SIG-M5 (cell line): ENCODE measurements at regions not wholly inside any gene's neighbourhood (a gene's known extent, or its start where the extent isn't known, plus 50 kb on each side); places are given as distances from the start of the nearest gene placed in this dataset.

ENCODE experiments used
- DNase-seq: peaks from one replicate; lab custom pipeline; 2025; lab: John Stamatoyannopoulos, UW

- DNase-seq = no peak
Measured at GRCh38 chr3:59653405-59654122, 603.7 kb upstream of the CFAP20DC start.

- DNase-seq = no peak
Measured at GRCh38 chr3:59644479-59645402, 594.9 kb upstream of the CFAP20DC start.

DNA sequence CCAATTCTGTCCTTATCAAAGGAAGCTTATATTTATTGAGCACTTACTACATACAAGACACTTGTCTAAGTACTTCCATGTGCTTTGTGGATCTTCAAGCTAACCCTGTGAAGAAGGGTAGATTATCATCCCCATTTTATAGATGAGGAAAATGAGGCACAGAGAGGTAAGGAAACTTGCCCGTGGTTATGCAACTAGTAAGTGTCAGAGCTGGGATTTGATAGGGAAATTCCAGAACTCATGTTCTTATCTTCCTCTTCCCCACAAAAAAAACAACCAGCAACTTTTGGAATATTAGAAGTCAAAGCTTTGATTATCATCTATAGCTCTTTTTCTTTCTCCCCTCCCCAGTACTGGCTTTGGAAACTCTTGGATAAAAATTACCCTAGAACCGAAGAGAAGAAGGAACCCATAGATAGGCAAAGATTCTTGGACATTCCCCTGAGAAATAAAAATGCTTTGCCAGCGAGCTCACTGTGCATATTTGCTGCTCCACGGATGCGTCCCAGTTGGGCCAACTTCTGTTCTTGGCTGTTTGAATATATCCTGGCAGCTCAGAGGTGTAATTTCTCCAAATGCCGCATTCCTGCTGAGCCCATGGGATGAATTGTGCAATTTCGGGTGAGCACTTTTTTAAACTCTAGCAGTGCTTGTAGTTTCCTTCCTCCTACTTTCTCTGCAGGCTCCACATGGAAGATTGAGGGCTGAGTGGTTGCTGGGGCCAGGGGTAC lies 591.5 kb upstream of the CFAP20DC start:
- DNase-seq = no peak

- DNase-seq = no peak
Measured at GRCh38 chr3:59632760-59633573, 583.1 kb upstream of the CFAP20DC start.

DNA sequence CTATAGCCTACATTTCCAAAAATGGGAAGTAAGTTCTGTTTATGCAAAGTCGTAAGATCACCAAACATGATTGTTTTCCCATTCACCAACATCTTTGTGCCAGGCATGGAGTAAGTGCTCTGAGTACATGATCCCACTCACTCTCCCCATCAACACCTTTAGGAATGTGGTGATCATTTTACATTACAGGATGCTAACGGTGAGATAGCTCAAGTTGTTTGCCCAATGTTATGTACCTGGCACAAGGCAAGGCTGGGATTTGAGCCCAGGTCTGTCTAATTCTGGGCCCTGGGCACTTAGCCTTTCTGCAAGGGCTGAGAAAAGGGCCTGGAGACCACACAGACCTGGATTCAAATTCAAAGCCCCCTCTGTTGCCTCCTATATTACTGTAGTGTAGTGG lies 581.7 kb upstream of the CFAP20DC start:
- no peak for DNase-seq

DNA sequence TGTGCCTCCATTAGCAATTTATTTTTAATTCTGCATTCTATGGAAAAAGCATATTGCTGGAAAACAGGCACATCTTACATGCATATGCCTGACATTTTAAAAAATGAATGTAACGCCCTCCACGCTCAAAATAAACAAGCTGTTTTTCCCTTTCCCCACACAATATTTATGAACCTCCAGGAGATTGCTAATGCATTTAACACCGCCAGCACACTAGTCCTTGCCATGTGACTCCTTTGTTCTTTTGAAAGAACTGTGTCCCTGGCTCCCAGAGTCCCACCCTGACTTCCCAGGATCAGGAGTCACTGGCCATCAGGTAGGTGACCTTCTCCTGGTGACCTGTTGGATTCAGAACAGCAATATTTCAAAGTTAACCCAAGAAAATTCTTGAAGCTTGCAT lies 571.2 kb upstream of the CFAP20DC start:
- DNase-seq = no peak

GRCh38 chr3:59620325-59620724 lies 570.5 kb upstream of the CFAP20DC start:
- DNase-seq = no peak

- no peak for DNase-seq
Measured at GRCh38 chr3:59612444-59612715, 562.6 kb upstream of the CFAP20DC start.

- DNase-seq = no peak
Measured at GRCh38 chr3:59611649-59612443, 562.0 kb upstream of the CFAP20DC start.

DNA sequence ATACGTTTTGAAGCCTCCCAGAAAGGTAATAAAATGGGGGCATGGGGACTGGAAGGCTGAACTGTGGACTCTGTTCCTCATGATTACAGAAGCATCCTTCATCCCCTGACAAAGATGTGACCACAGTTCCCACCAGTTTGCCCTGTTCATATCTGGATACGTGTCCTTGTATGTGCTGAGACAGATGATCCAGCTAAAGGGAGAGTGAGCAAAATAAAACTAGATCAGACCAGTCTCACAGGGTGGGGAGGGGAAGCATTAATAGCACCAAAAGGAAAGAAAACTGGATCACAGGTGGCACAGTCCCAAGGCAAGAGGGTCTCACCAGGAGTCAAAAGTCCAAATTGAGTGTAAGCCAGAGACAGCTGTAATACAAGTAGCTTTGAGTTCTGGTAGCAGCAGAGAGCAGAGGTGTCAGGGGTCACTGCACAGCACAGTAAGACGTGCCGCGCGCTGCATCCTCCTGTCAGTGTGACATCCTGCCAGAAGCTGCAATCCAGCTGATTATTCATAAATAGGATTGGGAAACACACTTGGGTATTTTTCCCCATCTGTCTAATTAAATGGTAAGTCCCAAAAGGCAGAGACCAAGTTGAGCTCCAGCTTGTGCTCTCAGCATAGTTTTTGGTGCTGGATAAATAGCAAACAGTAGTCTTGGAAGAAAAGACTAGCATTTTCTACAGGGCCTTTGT lies 560.0 kb upstream of the CFAP20DC start:
- DNase-seq = no peak

DNA sequence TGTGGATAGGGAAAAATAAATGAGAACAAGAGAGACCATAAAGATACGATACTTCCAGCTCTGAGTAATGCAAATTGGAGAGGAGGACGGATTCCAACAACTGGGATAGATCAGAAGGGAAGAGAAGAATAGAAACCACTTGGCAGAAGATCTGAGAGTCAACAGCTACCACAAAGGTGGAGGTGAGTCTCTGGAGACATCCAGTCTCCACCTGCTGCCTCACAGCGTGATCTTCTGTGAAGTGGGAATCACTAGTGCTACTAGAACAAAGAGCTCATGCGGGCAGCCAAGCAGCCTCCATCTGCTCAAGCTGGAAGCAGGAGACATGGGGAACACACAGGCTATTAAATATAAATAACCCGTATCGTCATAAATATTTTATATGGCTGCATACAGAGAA lies 558.5 kb upstream of the CFAP20DC start:
- no peak for DNase-seq

GRCh38 chr3:59607656-59608055 lies 557.8 kb upstream of the CFAP20DC start:
- no peak for DNase-seq

- DNase-seq = no peak
Measured at GRCh38 chr3:59606638-59607266, 556.9 kb upstream of the CFAP20DC start.

DNA sequence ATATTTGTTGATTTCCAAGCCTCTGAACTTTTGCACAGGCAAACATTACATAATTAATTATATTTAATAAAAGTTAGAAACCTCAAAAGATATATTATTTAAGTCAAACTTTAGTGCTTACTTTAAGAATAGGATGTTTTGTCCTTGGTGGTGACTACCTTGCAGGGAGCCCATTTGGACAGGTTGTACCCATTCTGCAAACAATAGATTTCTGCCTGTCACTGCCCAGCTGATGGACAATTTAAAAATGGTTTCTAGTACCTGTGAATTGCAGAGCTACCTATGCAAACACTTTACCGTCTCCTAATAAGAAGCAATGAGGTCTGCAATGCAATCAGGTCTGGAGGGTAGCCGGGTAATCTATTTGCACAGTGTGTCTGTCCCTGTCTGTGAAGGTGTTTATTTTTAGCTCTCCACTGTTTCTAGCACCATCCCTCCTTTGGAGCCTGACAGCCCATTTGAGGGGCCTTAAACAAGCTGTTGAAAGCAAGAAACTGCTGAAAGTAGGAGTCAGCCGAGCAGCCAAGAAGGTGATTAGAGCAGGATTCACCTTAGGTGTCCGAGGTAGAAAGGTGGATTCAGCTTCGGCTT lies 556.2 kb upstream of the CFAP20DC start:
- DNase-seq = no peak

GRCh38 chr3:59605318-59605717 lies 555.5 kb upstream of the CFAP20DC start:
- DNase-seq = no peak

GRCh38 chr3:59601486-59601885 lies 551.7 kb upstream of the CFAP20DC start:
- DNase-seq = no peak

DNA sequence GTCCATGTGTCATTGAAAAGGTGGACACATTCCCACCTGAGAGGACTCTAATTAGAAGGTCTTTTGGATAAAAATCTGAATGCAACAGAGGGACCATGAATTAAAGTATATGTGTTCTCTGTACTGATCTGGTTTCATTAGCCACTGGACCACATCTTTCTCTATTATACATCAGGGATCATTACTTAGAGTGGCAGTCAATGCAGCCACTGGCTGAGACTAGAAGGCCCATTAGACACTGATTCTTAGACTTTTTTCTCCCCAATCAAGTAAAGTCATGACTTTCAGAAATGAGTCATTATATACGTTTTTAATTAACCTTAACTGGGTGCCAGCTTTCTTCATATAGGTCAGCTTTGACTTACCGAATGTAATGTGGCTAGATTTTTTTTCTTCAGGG lies 550.8 kb upstream of the CFAP20DC start:
- DNase-seq = no peak

DNA sequence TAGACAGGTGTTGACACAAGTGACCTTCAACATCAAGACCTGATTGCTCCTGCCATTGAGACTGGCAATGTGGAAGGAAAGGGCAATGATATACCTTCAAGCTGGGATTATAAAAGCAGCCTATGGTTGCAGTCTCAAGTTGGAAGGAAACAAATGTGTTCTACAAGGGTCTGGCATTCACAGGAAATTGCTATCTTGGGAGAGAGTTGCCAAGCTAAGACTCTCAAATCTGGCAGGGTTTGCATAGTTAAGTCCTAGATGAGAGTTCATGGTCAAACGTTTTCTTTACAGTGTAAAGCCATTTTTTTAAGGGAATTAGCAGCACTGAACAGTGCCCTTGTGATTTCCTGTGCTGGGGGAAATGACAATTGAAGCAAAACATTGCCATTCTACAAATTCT lies 546.9 kb upstream of the CFAP20DC start:
- no peak for DNase-seq

DNA sequence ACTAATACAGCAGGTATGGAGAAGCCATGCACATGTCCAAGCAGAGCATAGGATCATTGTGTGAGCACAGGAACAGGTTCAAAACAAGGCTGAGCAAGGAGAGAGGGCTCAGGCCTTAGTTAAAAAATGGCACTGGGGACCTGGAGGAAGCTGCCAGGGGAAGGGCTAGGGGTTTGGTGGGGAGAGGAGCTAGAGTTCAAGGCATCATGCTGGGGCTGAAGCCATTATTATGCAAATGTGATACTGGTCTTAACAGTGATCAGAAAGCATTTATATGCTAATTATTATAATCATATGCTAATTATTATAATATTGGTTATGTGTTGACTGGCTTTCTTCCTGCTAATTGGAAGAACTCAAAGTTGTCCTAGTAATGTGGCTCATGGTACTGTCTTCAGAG lies 546.0 kb upstream of the CFAP20DC start:
- no peak for DNase-seq

GRCh38 chr3:59593380-59593779 lies 543.6 kb upstream of the CFAP20DC start:
- DNase-seq = no peak
